K562 (cell line): ENCODE measurements at regions not wholly inside any gene's neighbourhood (a gene's known extent, or its start where the extent isn't known, plus 50 kb on each side); places are given as distances from the start of the nearest gene placed in this dataset.

Experiments used
- ATAC-seq: fragments of 200-7000 bp; cut with Tn5 transposase; 3 replicates; pipeline ENCODE4 v1.9.1; 2020; ENCODE audit warnings: moderate library complexity
- BruUV-seq: library from RNA; stranded (reverse); fragments of 400-500 nt; replicated peaks from 2 replicates; lab custom pipeline; 2021; lab: Mats Ljungman, UMichigan
- CTCF ChIA-PET: fragments of 300-600 bp; formaldehyde crosslinking; extraction: SDS; loops from one replicate; lab custom pipeline; 2021; ENCODE audit warnings: low intra/inter-chr PET ratio; lab: Yijun Ruan, JAX
- POLR2A ChIA-PET: fragments of 300-600, 350-650 bp; sonication (Branson Sonifier 250); formaldehyde crosslinking; extraction: SDS; loops from one replicate; lab custom pipeline; 2021; ENCODE audit warnings: antibody characterized with exemption, inconsistent platforms; lab: Yijun Ruan, JAX
- DNase-seq, 4 experiments: peaks; one replicate each; pipeline versions ENCODE4 v3.0.0 to v3.0.0-alpha.2; 2011 to 2018; ENCODE audit warnings: low spot score in 3 of 4, mixed read lengths in 3 of 4; ENCODE audit errors: extremely low read depth in 1 of 4
- FAIRE-seq: peaks from 2 replicates; lab custom pipeline; 2011; peaks lifted over from hg19 to GRCh38; lab: Jason Lieb, UNC
- H2AFZ ChIP-seq: 2 replicates; pipeline ENCODE4 v1.6.0; 2011; ENCODE audit warnings: low read depth, low read length, control low read depth, inconsistent platforms
- H3K27ac ChIP-seq: fragments of 200-600 bp; 3 replicates; pipeline ENCODE4 v1.8.0; 2011; ENCODE audit warnings: low read depth, mild to moderate bottlenecking, control low read depth, inconsistent platforms, low read length, moderate library complexity, mixed read lengths; ENCODE audit errors: extremely low read depth
- H3K27me3 ChIP-seq, 2 experiments: fragments of 300-600 bp in 1 of 2; 2 replicates in 1 of 2; 3 replicates in 1 of 2; pipeline versions ENCODE4 v1.6.0 to v1.8.0; 2011; ENCODE audit warnings: inconsistent platforms in 2 of 2, low read length in 2 of 2, mild to moderate bottlenecking in 1 of 2, mixed read lengths in 1 of 2, moderate library complexity in 1 of 2; ENCODE audit not compliant: control insufficient read depth in 2 of 2, insufficient read depth in 2 of 2
- H3K36me3 ChIP-seq: fragments of 300-600 bp; 3 replicates; pipeline ENCODE4 v1.8.0; 2011; ENCODE audit warnings: mild to moderate bottlenecking, low read length, inconsistent platforms; ENCODE audit not compliant: control insufficient read depth, insufficient read depth
- H3K4me1 ChIP-seq, 2 experiments: fragments of 200-600 bp in 1 of 2; replicated peaks in 1 of 2; 2 replicates in 1 of 2; 3 replicates in 1 of 2; pipeline versions ENCODE4 v1.5.1 to v1.8.0; 2011; ENCODE audit warnings: inconsistent platforms in 2 of 2, low read length in 2 of 2, mild to moderate bottlenecking in 1 of 2, mixed read lengths in 1 of 2, moderate library complexity in 1 of 2; ENCODE audit not compliant: control insufficient read depth in 2 of 2, insufficient read depth in 2 of 2
- H3K4me2 ChIP-seq: 2 replicates; pipeline ENCODE4 v1.6.1; 2011; ENCODE audit warnings: low read length, control low read depth, inconsistent platforms, mixed read lengths; ENCODE audit not compliant: insufficient read depth
- H3K4me3 ChIP-seq: fragments of 200-600 bp; sonication (generic), shearing (Covaris generic); 2 replicates; pipeline ENCODE4 v1.5.1; 2016; ENCODE audit warnings: control low read depth, inconsistent platforms
- H3K79me2 ChIP-seq: fragments of 200-600 bp; 3 replicates; pipeline ENCODE4 v1.8.0; 2011; ENCODE audit warnings: low read length, inconsistent platforms; ENCODE audit not compliant: control insufficient read depth, insufficient read depth
- H3K9ac ChIP-seq, 2 experiments: 2 replicates each; pipeline versions ENCODE4 v1.6.0 to v1.6.1; 2011; ENCODE audit warnings: low read depth in 2 of 2, low read length in 2 of 2, control low read depth in 1 of 2, inconsistent platforms in 1 of 2, mild to moderate bottlenecking in 1 of 2, mixed read lengths in 1 of 2; ENCODE audit not compliant: insufficient read depth in 1 of 2
- H3K9me1 ChIP-seq: one replicate; pipeline ENCODE4 v1.6.0; 2011; ENCODE audit warnings: inconsistent platforms, mild to moderate bottlenecking, low read length, moderate library complexity; ENCODE audit not compliant: control insufficient read depth, insufficient read depth
- H3K9me3 ChIP-seq: replicated peaks from 2 replicates; pipeline ENCODE4 v1.5.1; 2011; ENCODE audit warnings: low read depth, low read length, inconsistent platforms; ENCODE audit not compliant: control insufficient read depth, insufficient read depth
- H4K20me1 ChIP-seq: replicated peaks from 2 replicates; pipeline ENCODE4 v1.6.1; 2011; ENCODE audit warnings: low read length, inconsistent platforms, mixed read lengths; ENCODE audit not compliant: control insufficient read depth, insufficient read depth
- GATAD2B ChIP-seq: fragments of 450-650 bp; IDR thresholded peaks from 2 replicates; pipeline ENCODE4 v1.6.1; 2017; ENCODE audit warnings: mild to moderate bottlenecking, borderline replicate concordance
- NR2C1 ChIP-seq, 2 experiments: fragments of 450-650 bp; IDR thresholded peaks; 2 replicates each; pipeline ENCODE4 v1.6.1; 2017; ENCODE audit warnings: mild to moderate bottlenecking in 2 of 2, antibody characterized with exemption in 1 of 2, inconsistent platforms in 1 of 2, missing compliant biosample characterization in 1 of 2, missing genetic modification characterization in 1 of 2
- WGBS: fragments of 100-300 bp; shearing (Covaris generic); methylation state at CpG from one replicate; pipeline ENCODE4 v1.1.6; 2016; ENCODE audit warnings: low coverage, mixed read lengths; ENCODE audit not compliant: insufficient coverage; ENCODE audit errors: missing lambda C conversion rate; 5-methylcytosine and 5-hydroxymethylcytosine counted together
- in situ Hi-C: fragments of 300-500 bp; cut with MboI; formaldehyde crosslinking; loops from 4 replicates; pipeline ENCODE4 v1.15.0; 2018; ENCODE audit warnings: inconsistent platforms, mixed read lengths
- intact Hi-C: fragments of 100-400 bp; cut with micrococcal nuclease; formaldehyde crosslinking; loops from 2 replicates; pipeline ENCODE4 v1.14.2; 2022
- TF ChIP-seq, protein P1 (sequence below), 3 experiments: fragments of 200-800 bp in 1 of 3; fragments of 250-450 bp in 1 of 3; fragments of 450-650 bp in 1 of 3; sonication (Bioruptor Pico) in 1 of 3; sonication (Bioruptor generic) in 1 of 3; formaldehyde crosslinking in 1 of 3; IDR thresholded peaks; 2 replicates each; pipeline versions ENCODE4 v1.6.1 to v1.8.0; 2016 to 2022; ENCODE audit warnings: mild to moderate bottlenecking in 2 of 3, missing genetic modification characterization in 2 of 3, missing compliant biosample characterization in 1 of 3, moderate library complexity in 1 of 3

DNA sequence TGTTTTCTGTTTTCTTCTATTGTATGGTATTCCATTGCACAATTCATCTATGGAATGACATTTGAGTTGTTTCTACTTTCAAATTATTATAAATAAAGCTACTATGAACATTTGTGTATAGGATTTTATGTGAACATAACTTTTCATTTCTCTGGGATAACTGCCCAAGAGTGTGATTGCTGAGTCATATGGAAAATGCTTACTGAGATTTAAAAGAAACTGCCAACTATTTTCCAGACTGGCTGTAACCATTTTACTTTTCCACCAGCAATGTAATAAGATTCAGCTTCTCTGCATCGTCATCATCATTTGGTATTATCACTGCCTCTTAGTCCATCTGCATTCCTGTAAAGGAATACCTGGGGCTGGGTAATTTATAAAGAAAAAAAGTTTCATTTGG lies 779.6 kb upstream of the PRMT6 start:
- FAIRE-seq: no peak
- H3K9me1 ChIP-seq: no peaks in the 10 kb centered on the region
- CTCF ChIA-PET: no interaction called here
- H3K9me3 ChIP-seq: no peaks in the 10 kb centered on the region
- H3K4me1 ChIP-seq: no peaks in the 10 kb centered on the region
- H3K36me3 ChIP-seq: no peaks in the 10 kb centered on the region
- ATAC-seq: no peak
- no peak overlapping the region for H3K9ac ChIP-seq
- no peak overlapping the region for H3K4me3 ChIP-seq
- H3K4me2 ChIP-seq: no peak overlapping the region
- H4K20me1 ChIP-seq: no peaks in the 10 kb centered on the region
- 0% methylated on average over 1 of the region's 1 CpG for WGBS
- no TSS peak for BruUV-seq
- intact Hi-C loops (no loop called here), in situ Hi-C loops (no loop called here)
- TF ChIP-seq NR2C1 (IDR thresholded peaks at IDR 0.05) (no peak), NR2C1 (tag; IDR thresholded peaks at IDR 0.05) (no peak), GATAD2B (no peak)
- TF ChIP-seq, protein P1, sequence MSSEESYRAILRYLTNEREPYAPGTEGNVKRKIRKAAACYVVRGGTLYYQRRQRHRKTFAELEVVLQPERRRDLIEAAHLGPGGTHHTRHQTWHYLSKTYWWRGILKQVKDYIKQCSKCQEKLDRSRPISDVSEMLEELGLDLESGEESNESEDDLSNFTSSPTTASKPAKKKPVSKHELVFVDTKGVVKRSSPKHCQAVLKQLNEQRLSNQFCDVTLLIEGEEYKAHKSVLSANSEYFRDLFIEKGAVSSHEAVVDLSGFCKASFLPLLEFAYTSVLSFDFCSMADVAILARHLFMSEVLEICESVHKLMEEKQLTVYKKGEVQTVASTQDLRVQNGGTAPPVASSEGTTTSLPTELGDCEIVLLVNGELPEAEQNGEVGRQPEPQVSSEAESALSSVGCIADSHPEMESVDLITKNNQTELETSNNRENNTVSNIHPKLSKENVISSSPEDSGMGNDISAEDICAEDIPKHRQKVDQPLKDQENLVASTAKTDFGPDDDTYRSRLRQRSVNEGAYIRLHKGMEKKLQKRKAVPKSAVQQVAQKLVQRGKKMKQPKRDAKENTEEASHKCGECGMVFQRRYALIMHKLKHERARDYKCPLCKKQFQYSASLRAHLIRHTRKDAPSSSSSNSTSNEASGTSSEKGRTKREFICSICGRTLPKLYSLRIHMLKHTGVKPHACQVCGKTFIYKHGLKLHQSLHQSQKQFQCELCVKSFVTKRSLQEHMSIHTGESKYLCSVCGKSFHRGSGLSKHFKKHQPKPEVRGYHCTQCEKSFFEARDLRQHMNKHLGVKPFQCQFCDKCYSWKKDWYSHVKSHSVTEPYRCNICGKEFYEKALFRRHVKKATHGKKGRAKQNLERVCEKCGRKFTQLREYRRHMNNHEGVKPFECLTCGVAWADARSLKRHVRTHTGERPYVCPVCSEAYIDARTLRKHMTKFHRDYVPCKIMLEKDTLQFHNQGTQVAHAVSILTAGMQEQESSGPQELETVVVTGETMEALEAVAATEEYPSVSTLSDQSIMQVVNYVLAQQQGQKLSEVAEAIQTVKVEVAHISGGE (CRISPR knock-in tag; IDR thresholded peaks at IDR 0.05): 0 out of 6 replicates have a peak, but pooled peaks of 1 of the 3 experiments have one; percentile 5
- no peak for DNase-seq
- no peak overlapping the region for H2AFZ ChIP-seq
- H3K79me2 ChIP-seq: no peaks in the 10 kb centered on the region
- H3K27ac ChIP-seq: no peak overlapping the region
- no peaks in the 10 kb centered on the region for H3K27me3 ChIP-seq
- POLR2A ChIA-PET: no interaction called here
